GM12875 (cell line): ENCODE measurements at regions not wholly inside any gene's neighbourhood (a gene's known extent, or its start where the extent isn't known, plus 50 kb on each side); places are given as distances from the start of the nearest gene placed in this dataset.

Experiments used
- H3K4me3 ChIP-seq: one replicate; pipeline ENCODE4 v1.5.1; 2011; ENCODE audit warnings: low read depth, low read length, control low read depth
- CTCF ChIP-seq: IDR thresholded peaks from 2 replicates; pipeline ENCODE4 v1.5.1; 2011; ENCODE audit warnings: low read depth, mild to moderate bottlenecking, control low read depth, inconsistent platforms, low read length, moderate library complexity, borderline replicate concordance; ENCODE audit not compliant: insufficient read depth

- H3K4me3 ChIP-seq = no peak overlapping the region
- TF ChIP-seq CTCF = no peak
Measured at GRCh38 chr13:31514932-31515331, 224.4 kb upstream of the RXFP2 start.

GRCh38 chr13:31515427-31515826 lies 223.9 kb upstream of the RXFP2 start:
- H3K4me3 ChIP-seq = no peak overlapping the region
- TF ChIP-seq CTCF = no peak

GRCh38 chr13:31517599-31517998 lies 221.7 kb upstream of the RXFP2 start:
- H3K4me3 ChIP-seq = no peak overlapping the region
- TF ChIP-seq CTCF = no peak

- no peak for TF ChIP-seq CTCF
- no peak overlapping the region for H3K4me3 ChIP-seq
Measured at GRCh38 chr13:31518645-31519044, 220.7 kb upstream of the RXFP2 start.

GRCh38 chr13:31521435-31521834 lies 217.9 kb upstream of the RXFP2 start:
- no peak overlapping the region for H3K4me3 ChIP-seq
- no peak for TF ChIP-seq CTCF

- no peak overlapping the region for H3K4me3 ChIP-seq
- TF ChIP-seq CTCF = no peak
Measured at GRCh38 chr13:31522396-31522795, 216.9 kb upstream of the RXFP2 start.

GRCh38 chr13:31528176-31528575 lies 211.2 kb upstream of the RXFP2 start:
- no peak for TF ChIP-seq CTCF
- H3K4me3 ChIP-seq = no peak overlapping the region
